Fibroblast of lung (primary cell): ENCODE measurements at regions not wholly inside any gene's neighbourhood (a gene's known extent, or its start where the extent isn't known, plus 50 kb on each side); places are given as distances from the start of the nearest gene placed in this dataset.

ENCODE experiments used
- DNase-seq, 2 donors: peaks; one replicate each; pipeline versions ENCODE4 v3.0.0 to v3.0.0-alpha.2; 2010; ENCODE audit warnings: low read depth in 2 of 2
- H2AFZ ChIP-seq: 2 replicates; pipeline ENCODE4 v1.5.1; 2012; ENCODE audit warnings: low read length, control low read depth, inconsistent platforms
- H3K27ac ChIP-seq: 2 replicates; pipeline ENCODE4 v1.5.1; 2011; ENCODE audit warnings: low read length, control low read depth; ENCODE audit not compliant: insufficient read depth
- H3K27me3 ChIP-seq: 2 replicates; pipeline ENCODE4 v1.5.1; 2011; ENCODE audit warnings: mild to moderate bottlenecking, low read length; ENCODE audit not compliant: control insufficient read depth, insufficient read depth
- H3K36me3 ChIP-seq: 2 replicates; pipeline ENCODE4 v1.5.1; 2011; ENCODE audit warnings: low read length; ENCODE audit not compliant: control insufficient read depth, insufficient read depth
- H3K4me1 ChIP-seq: 2 replicates; pipeline ENCODE4 v1.5.1; 2011; ENCODE audit warnings: low read length; ENCODE audit not compliant: control insufficient read depth, insufficient read depth; ENCODE audit errors: extremely low read depth
- H3K4me2 ChIP-seq: 2 replicates; pipeline ENCODE4 v1.5.1; 2011; ENCODE audit warnings: low read length, control low read depth; ENCODE audit not compliant: insufficient read depth; ENCODE audit errors: extremely low read depth
- H3K4me3 ChIP-seq, 4 experiments: fragments of 200-600 bp in 1 of 4; sonication (generic) in 1 of 4; replicated peaks in 1 of 4; 2 replicates each; pipeline ENCODE4 v1.5.1; 2011 to 2016; ENCODE audit warnings: low read length in 4 of 4, low read depth in 3 of 4, mild to moderate bottlenecking in 3 of 4, control low read depth in 2 of 4, inconsistent platforms in 1 of 4, mixed read lengths in 1 of 4; ENCODE audit not compliant: insufficient read depth in 1 of 4; ENCODE audit errors: control extremely low read depth in 1 of 4
- H3K79me2 ChIP-seq: 2 replicates; pipeline ENCODE4 v1.5.1; 2012; ENCODE audit warnings: mild to moderate bottlenecking, low read length, inconsistent platforms; ENCODE audit not compliant: control insufficient read depth, insufficient read depth
- H3K9ac ChIP-seq: 2 replicates; pipeline ENCODE4 v1.5.1; 2011; ENCODE audit warnings: mild to moderate bottlenecking, low read length, control low read depth; ENCODE audit not compliant: insufficient read depth
- H3K9me3 ChIP-seq: 2 replicates; pipeline ENCODE4 v1.5.1; 2012; ENCODE audit warnings: low read depth, low read length; ENCODE audit not compliant: control insufficient read depth, insufficient read depth
- H4K20me1 ChIP-seq: 2 replicates; pipeline ENCODE4 v1.5.1; 2011; ENCODE audit warnings: low read length; ENCODE audit not compliant: control insufficient read depth, insufficient read depth; ENCODE audit errors: extremely low read depth
- EZH2 ChIP-seq: IDR thresholded peaks from 2 replicates; pipeline ENCODE4 v1.5.1; 2012; ENCODE audit warnings: low read length, control low read depth, mild to moderate bottlenecking; ENCODE audit errors: missing control alignments
- TF ChIP-seq, protein P1 (sequence below), 2 donors: IDR thresholded peaks in 1 of 2; conservative IDR thresholded peaks in 1 of 2; 1 replicate in 1 of 2; 2 replicates in 1 of 2; pipeline ENCODE4 v1.5.1; 2011 to 2012; ENCODE audit warnings: low read length in 2 of 2, control low read depth in 1 of 2, inconsistent platforms in 1 of 2, low read depth in 1 of 2, mild to moderate bottlenecking in 1 of 2

DNA sequence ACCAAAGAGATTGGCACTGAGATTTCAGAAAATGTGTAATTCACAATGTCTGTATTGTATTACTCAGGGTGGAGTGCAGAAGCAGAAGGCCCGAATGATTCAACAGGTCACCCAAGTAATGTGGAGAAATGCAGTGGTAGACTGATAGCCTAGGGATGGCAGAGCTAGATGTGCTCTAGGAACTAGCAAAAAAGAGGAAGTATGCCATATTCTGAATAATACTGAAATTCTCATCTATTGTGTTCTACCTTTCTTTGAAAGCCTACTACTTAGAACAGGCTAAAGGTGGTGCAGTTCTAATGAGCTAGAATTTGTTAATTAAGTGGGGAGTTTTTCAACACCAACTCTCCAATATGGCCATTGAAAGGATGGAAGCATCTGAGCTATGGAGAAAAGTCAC lies 1449.8 kb upstream of the MIR17HG start:
- TF ChIP-seq, protein P1, sequence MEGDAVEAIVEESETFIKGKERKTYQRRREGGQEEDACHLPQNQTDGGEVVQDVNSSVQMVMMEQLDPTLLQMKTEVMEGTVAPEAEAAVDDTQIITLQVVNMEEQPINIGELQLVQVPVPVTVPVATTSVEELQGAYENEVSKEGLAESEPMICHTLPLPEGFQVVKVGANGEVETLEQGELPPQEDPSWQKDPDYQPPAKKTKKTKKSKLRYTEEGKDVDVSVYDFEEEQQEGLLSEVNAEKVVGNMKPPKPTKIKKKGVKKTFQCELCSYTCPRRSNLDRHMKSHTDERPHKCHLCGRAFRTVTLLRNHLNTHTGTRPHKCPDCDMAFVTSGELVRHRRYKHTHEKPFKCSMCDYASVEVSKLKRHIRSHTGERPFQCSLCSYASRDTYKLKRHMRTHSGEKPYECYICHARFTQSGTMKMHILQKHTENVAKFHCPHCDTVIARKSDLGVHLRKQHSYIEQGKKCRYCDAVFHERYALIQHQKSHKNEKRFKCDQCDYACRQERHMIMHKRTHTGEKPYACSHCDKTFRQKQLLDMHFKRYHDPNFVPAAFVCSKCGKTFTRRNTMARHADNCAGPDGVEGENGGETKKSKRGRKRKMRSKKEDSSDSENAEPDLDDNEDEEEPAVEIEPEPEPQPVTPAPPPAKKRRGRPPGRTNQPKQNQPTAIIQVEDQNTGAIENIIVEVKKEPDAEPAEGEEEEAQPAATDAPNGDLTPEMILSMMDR (conservative IDR thresholded peaks at IDR 0.05 in 1 of 2, IDR thresholded peaks at IDR 0.05 in 1 of 2; ENCODE audit: low read depth in 1 of 2, low read length in 2 of 2), result no peak
- no peak for TF ChIP-seq EZH2
- no peaks in the 10 kb centered on the region for H4K20me1 ChIP-seq
- H3K27ac ChIP-seq, result no peak overlapping the region
- H3K79me2 ChIP-seq, result no peaks in the 10 kb centered on the region
- no peak overlapping the region for H2AFZ ChIP-seq
- DNase-seq, result no peak
- H3K4me1 ChIP-seq, result no peaks in the 10 kb centered on the region
- H3K36me3 ChIP-seq, result no peaks in the 10 kb centered on the region
- no peak overlapping the region for H3K4me2 ChIP-seq
- H3K9ac ChIP-seq, result no peak overlapping the region
- no peak overlapping the region for H3K4me3 ChIP-seq
- H3K9me3 ChIP-seq, result no peaks in the 10 kb centered on the region
- no peaks in the 10 kb centered on the region for H3K27me3 ChIP-seq

DNA sequence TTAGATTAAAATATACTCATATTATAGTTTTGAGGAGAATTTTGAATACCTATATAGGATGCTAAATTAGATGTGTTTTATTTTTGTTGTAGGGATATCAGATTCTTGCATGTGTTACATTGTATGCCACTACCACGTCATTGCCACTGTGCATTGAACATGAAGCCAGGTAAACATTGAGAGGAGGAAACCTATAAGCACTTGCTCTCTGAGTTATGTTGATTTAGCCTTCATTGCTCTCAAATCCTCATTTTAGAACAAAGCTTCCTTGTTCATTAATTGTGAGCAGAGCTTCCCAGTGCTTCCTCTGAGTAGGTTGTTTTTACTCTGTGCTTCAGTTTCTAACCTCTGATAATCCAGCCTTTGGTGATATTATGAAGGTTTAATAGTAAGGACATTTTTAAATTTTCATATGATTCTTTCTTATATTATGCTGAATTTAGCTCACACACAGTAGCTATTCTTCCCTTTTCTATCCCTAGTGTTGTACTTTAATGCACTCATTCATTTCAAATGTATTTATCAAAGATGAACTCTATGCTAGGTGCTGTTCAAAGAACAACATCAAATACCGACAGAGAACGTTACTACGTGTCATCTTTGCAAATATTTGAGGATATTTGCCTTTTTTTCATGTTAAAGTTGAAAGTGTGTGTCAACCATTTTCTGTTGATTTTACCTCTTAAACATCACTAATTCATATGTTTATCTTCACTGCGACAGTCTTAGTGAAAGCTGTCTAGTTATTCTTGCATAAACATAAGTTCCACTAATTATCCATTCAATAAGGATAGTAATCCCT lies 1448.0 kb upstream of the MIR17HG start:
- Histone ChIP-seq H3K4me2 (no peak overlapping the region), H3K79me2 (no peaks in the 10 kb centered on the region), H3K4me3 (no peak overlapping the region), H3K9ac (no peak overlapping the region), H3K4me1 (no peaks in the 10 kb centered on the region), H3K27ac (no peak overlapping the region), H3K9me3 (no peaks in the 10 kb centered on the region), H2AFZ (no peak overlapping the region), H3K36me3 (no peaks in the 10 kb centered on the region), H4K20me1 (no peaks in the 10 kb centered on the region), H3K27me3 (no peaks in the 10 kb centered on the region)
- DNase-seq, result no peak
- TF ChIP-seq, protein P1 (conservative IDR thresholded peaks at IDR 0.05 in 1 of 2, IDR thresholded peaks at IDR 0.05 in 1 of 2; ENCODE audit: low read depth in 1 of 2, low read length in 2 of 2), result no peak
- no peak for TF ChIP-seq EZH2

DNA sequence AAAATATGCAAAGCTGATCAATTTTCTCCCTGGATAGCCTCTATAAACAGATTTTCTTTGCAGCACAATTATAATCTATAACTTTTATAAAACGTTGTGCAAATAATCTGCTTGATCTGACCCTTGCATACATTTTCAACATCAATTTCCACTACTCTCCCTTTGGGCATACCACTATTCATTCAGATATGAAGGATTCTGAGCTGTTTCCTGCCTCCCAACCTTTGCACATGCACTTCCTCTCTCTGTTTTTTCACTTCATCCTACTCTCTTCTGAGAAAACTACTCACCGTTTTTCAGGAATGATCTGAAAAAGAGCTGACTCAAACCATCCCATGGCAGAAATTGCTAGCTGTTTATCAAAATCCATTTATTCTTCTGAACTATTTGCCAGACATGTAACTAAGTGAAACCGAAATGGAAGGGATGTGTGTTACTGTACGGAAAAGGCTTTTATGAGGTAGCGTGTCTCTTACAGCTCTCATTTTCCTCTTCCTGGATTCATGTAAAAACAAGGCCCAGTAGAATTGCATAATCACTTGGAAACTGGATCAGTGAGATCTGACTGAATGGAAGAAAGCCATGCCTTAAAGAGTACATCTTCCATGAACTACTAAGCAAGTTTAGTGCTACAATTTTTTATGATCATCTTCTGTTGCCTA lies 1447.3 kb upstream of the MIR17HG start:
- no peaks in the 10 kb centered on the region for H3K79me2 ChIP-seq
- H3K4me2 ChIP-seq, result no peak overlapping the region
- no peak for TF ChIP-seq EZH2
- TF ChIP-seq, protein P1 (conservative IDR thresholded peaks at IDR 0.05 in 1 of 2, IDR thresholded peaks at IDR 0.05 in 1 of 2; ENCODE audit: low read depth in 1 of 2, low read length in 2 of 2), result no peak
- no peaks in the 10 kb centered on the region for H3K4me1 ChIP-seq
- DNase-seq, result peak in 1 of 2 donors; percentile 55
- H2AFZ ChIP-seq, result no peak overlapping the region
- H3K9ac ChIP-seq, result no peak overlapping the region
- no peaks in the 10 kb centered on the region for H4K20me1 ChIP-seq
- H3K9me3 ChIP-seq, result no peaks in the 10 kb centered on the region
- no peaks in the 10 kb centered on the region for H3K36me3 ChIP-seq
- H3K4me3 ChIP-seq, result no peak overlapping the region
- H3K27ac ChIP-seq, result no peak overlapping the region
- H3K27me3 ChIP-seq, result no peaks in the 10 kb centered on the region
